Breast epithelium (tissue), 3 donors: ENCODE measurements at regions not wholly inside any gene's neighbourhood (a gene's known extent, or its start where the extent isn't known, plus 50 kb on each side); places are given as distances from the start of the nearest gene placed in this dataset.

Experiments used
- POLR2A ChIP-seq: fragments of 450-650 bp; IDR thresholded peaks from one replicate; pipeline ENCODE4 v1.6.1; 2016; ENCODE audit warnings: antibody characterized with exemption, mild to moderate bottlenecking, moderate library complexity
- POLR2AphosphoS5 ChIP-seq, 3 donors: sonication (generic); formaldehyde crosslinking; IDR thresholded peaks; one replicate each; pipeline ENCODE4 v1.6.1; 2017; ENCODE audit warnings: antibody characterized with exemption in 3 of 3

DNA sequence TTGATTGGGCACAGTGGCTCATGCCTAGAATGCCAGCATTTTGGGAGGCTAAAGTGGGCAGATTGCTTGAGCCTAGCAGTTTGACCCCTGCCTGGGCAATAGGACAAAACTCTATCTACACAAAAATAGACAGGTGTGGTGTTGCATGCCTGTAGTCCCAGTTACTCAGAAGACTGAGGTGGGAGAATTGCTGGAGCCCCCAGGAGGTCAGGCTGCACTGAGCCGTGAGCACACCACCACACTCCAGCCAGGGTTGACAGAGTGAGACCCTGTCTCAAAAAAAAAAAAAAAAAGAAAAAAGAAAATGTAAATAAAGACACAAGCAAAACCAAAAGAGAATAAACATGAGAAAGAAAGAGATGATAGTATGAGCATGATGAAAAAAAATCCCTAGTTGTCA is 802.4 kb upstream of the ANO3 start:
- TF ChIP-seq POLR2AphosphoS5 (IDR thresholded peaks at IDR 0.05): no peak
- no peak for TF ChIP-seq POLR2A
